GM18498 (cell line): ENCODE measurements at regions not wholly inside any gene's neighbourhood (a gene's known extent, or its start where the extent isn't known, plus 50 kb on each side); places are given as distances from the start of the nearest gene placed in this dataset.
"Not testable (repeated sequence)": the region's sequence is repeated elsewhere in the genome, so short reads cannot be mapped to it uniquely, and the experiment has no call there.

ENCODE experiments used
- ATAC-seq: cut with Tn5 transposase; IDR thresholded peaks from one replicate; pipeline ENCODE4 v1.9.1; 2021; ENCODE audit warnings: mild to moderate bottlenecking, moderate library complexity; ENCODE audit not compliant: unreplicated experiment

DNA sequence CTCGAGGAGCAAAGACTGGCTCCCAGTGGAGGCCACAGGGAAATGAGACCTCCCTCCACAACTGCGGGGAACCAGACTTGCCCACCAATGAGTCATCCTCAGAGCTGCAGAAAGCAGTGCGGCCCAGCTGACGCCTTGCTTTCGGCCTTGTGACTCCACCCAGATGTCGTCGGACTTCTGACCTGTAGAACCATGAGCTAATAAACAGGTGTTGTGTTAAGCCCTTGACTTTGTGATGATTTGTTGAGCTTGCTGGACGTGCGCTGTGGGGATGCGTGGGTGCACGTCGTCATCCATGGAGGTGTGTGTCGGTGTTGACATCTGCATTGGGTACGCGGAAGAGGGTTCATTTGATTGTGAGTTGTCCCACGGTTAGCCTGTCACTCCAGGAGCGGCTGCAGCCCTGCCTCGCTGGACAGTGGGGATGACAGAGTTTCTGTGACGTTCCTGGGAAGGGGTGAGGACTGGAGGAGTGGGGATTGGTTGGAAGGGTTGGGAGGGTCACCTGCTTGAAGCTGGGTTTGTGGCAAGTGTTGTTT lies 154.1 kb downstream of the SH3BP4 start:
- ATAC-seq, result no peak

GRCh38 chr2:235106874-235107639 lies 155.2 kb downstream of the SH3BP4 start:
- ATAC-seq, result no peak

GRCh38 chr2:235107640-235107951 lies 155.8 kb downstream of the SH3BP4 start:
- no peak for ATAC-seq

- ATAC-seq, result not testable (repeated sequence)
These were observed 157.7 kb downstream of the SH3BP4 start for GRCh38 chr2:235109561-235109960.

DNA sequence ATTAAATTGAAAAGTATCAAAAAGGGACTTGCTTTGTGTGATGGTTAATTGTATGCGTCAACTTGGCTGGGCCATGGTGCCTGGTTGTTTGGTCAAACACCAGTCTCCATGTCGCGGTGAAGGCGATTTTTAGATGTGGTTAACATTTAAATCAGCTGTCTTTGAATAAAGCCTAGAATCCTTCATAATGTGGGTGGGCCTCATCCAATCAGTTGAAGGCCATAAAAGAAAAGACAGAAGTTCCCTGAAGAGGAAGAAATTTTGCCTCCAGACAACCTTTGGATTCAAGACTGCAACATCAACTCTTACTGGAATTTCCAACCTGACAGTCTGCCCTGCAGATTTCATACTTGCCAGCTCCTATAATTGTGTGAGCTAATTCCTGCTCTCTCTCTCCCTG lies 160.5 kb downstream of the SH3BP4 start:
- no peak for ATAC-seq

DNA sequence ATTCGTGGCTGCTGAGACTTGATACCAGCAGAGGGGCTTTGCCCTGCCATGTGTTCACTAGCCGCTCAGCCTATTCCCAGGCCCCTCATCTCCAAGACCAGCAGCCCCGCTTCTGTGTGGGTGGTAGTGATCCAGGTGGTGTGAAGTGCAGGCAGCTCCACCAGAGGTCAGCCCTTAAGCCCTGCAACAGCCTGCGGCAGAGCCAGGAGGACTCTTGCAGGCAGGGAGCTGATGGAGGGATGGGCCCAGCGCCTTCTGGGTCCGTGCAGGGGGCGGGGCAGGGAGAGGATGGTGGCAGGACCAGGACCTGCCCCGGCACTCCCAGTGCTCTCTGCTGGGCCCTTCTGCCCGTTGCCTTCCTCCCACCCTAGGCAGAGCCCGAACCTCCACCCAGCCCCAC lies 162.0 kb downstream of the SH3BP4 start:
- no peak for ATAC-seq

- no peak for ATAC-seq
These were observed 162.5 kb downstream of the SH3BP4 start for GRCh38 chr2:235114286-235114685.

GRCh38 chr2:235115521-235115920 lies 163.7 kb downstream of the SH3BP4 start:
- ATAC-seq, result no peak

DNA sequence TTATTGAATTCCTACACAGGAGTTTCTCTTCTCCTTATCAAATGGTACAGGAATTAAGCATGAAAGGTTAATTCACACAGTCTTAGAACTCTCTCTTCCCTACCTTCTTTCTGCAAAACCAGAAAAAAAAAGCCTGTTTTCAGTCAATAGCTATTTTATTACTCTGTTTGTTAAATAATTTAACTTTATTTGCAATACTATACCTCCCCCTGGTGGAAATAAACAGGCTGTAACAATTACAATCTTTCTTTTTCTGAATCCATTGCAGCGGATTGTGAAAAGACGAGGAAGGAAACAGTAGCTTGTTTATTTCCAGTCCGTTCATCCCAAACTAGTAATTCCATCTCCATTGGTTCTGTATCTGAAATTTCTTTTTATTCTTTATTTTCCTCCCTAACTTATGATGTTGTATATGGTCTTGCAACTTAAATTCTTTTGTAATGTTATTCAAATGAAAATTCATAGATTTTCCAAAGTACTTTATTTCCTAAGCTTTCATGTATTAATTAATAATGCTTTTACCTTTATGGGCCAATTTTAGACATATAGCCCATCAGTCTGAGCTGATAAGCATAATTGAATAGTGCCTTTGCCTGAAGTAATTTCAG lies 165.2 kb downstream of the SH3BP4 start:
- ATAC-seq, result no peak

- ATAC-seq, result no peak
These were observed 175.0 kb downstream of the SH3BP4 start for GRCh38 chr2:235126768-235127167.

DNA sequence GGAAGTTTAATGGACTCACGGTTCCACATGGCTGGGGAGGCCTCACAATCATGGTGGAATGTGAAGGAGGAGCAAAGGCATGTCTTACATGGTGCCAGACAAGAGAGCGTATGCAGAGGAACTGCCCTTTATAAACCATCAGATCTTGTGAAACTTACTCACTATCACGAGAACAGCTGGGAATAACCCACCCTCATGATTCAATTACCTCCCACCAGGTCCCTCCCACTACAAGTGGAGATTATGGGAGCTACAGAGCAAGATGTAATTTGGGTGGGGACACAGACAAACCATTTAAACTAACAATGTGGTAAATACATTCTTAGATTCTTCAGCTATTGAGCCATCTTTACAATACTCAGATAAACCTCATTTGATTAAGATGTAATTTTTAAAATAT lies 176.1 kb downstream of the SH3BP4 start:
- no peak for ATAC-seq

- ATAC-seq, result no peak
These were observed 178.0 kb downstream of the SH3BP4 start for GRCh38 chr2:235129850-235130249.

- no peak for ATAC-seq
These were observed 179.8 kb downstream of the SH3BP4 start for GRCh38 chr2:235131334-235132305.

DNA sequence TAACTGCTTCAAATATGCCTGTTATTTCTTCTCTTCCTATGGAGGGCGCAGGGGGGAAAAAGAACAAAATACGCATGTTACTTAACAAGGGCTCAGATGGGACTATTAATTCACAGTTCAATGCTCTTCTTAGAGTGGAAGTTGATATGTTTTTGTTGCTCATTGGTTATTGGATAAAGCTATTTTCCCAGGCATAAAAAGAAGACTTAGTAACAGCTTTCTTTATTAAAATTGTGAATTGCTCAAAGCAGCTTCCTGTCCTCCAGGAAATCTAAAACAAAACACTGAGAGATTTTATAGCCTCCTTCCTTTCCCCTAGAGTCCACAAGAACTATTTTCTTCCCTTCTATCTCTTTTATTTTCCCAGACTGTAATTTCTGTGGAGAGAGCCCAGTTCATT lies 180.8 kb downstream of the SH3BP4 start:
- ATAC-seq, result no peak

DNA sequence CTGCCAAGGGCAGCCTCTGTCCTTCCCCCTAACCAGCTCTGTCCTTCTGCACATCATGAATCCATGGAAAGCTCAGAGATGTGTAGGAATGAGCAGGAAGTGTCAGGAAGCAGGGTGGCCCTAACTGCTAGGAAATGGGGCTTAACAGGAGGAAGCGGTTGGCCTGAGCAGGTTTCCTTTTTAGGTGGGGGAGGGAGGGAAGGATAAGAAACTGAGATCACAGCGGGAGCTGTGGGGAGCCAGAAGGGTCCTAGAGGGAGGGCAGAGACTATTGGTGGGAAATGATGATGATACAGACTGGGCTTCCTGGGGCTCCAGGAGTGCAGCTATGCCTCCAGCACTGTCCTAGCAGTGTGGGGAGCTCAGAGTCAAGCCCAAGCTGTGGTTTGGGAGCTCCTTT lies 182.0 kb downstream of the SH3BP4 start:
- no peak for ATAC-seq

- ATAC-seq, result no peak
These were observed 182.6 kb downstream of the SH3BP4 start for GRCh38 chr2:235134420-235134819.

DNA sequence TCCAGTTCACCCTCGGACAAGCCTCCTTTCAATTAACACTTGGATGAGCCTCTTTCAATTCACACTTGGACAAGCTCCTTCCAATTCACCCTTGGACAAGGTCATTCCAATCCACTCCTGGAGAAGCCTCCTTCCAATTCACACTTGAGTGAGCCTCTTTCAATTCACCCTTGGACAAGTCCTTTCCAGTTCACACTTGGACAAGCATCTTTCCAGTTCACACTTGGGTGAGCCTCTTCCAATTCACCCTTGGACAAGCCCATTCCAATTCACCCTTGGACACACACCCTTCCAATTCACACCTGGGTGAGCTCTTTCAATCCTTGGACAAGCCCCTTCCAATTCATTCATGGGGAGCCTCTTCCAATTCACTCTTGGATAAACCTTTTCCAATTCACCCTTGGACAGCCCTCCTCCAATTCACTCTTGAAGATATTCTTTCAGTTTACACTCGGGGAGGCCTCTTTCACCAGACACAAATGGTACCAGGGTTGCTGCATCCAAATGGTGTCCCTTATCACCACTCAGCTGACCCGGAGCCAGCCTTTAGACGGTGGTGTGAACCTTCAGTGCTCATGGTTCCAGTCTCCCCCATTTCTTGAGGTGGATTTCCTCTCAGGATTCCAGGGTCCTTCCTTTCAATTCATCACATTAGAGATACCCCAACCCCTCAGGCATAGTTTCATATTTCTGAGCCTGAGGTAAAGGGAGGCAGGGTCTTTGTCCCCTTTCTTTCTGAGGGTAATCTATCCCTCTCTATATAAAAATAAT lies 183.6 kb downstream of the SH3BP4 start:
- ATAC-seq, result no peak

- ATAC-seq, result no peak
These were observed 184.3 kb downstream of the SH3BP4 start for GRCh38 chr2:235135990-235136561.

GRCh38 chr2:235138339-235138738 lies 186.5 kb downstream of the SH3BP4 start:
- no peak for ATAC-seq
